MM.1S (cell line): ENCODE measurements at regions not wholly inside any gene's neighbourhood (a gene's known extent, or its start where the extent isn't known, plus 50 kb on each side); places are given as distances from the start of the nearest gene placed in this dataset.

ENCODE experiments used
- CTCF ChIP-seq: fragments of 300-600 bp; sonication (generic); IDR thresholded peaks from 2 replicates; pipeline ENCODE4 v1.5.1; 2016; ENCODE audit warnings: antibody characterized with exemption, low read length, mixed read lengths
- EZH2 ChIP-seq: fragments of 300-600 bp; sonication (generic); optimal IDR thresholded peaks from 2 replicates; pipeline ENCODE3; 2017; ENCODE audit warnings: low read depth, mild to moderate bottlenecking, antibody characterized with exemption, low read length, mixed read lengths

GRCh38 chr3:30372837-30373236 is 233.6 kb upstream of the TGFBR2 start:
- TF ChIP-seq CTCF = no peak
- no peak for TF ChIP-seq EZH2
